PC-9 (cell line): ENCODE measurements at regions not wholly inside any gene's neighbourhood (a gene's known extent, or its start where the extent isn't known, plus 50 kb on each side); places are given as distances from the start of the nearest gene placed in this dataset.
"Not testable (repeated sequence)": the region's sequence is repeated elsewhere in the genome, so short reads cannot be mapped to it uniquely, and the experiment has no call there.

Experiments used
- BruUV-seq: library from RNA; stranded (reverse); fragments of 400-500 nt; replicated peaks from 2 replicates; lab custom pipeline; 2021; lab: Mats Ljungman, UMichigan
- CTCF ChIA-PET: fragments of 300-600 bp; sonication (Branson Sonifier 250); formaldehyde crosslinking; loops from one replicate; lab custom pipeline; 2022; ENCODE audit warnings: antibody characterized with exemption; lab: Charles Lee
- POLR2A ChIA-PET: fragments of 300-600 bp; sonication (Branson Sonifier 250); formaldehyde crosslinking; loops from one replicate; lab custom pipeline; 2022; ENCODE audit warnings: antibody characterized with exemption; ENCODE audit not compliant: unreplicated experiment; lab: Charles Lee
- DNase-seq, 2 experiments: peaks; one replicate each; pipeline versions ENCODE4 v3.0.0 to v3.0.0-alpha.2; 2015 to 2022; ENCODE audit warnings: mixed read lengths in 1 of 2
- H2AFZ ChIP-seq: fragments of 200-600 bp; sonication (generic); 2 replicates; pipeline ENCODE4 v1.8.1; 2017; ENCODE audit warnings: antibody characterized with exemption
- H3F3A ChIP-seq: fragments of 200-600 bp; sonication (generic); 2 replicates; pipeline ENCODE4 v1.8.1; 2017; ENCODE audit warnings: antibody characterized with exemption, mild to moderate bottlenecking, low read depth; ENCODE audit not compliant: insufficient read depth
- H3K27ac ChIP-seq: fragments of 200-600 bp; sonication (generic); 2 replicates; pipeline ENCODE4 v1.6.1; 2016; ENCODE audit warnings: mixed run types
- H3K27me3 ChIP-seq: fragments of 200-600 bp; sonication (generic); 2 replicates; pipeline ENCODE4 v1.6.1; 2016; ENCODE audit warnings: low read depth, mixed run types; ENCODE audit not compliant: insufficient read depth
- H3K36me3 ChIP-seq: fragments of 200-600 bp; sonication (generic); 2 replicates; pipeline ENCODE4 v1.6.1; 2016; ENCODE audit warnings: low read depth, mixed run types
- H3K4me1 ChIP-seq: fragments of 200-600 bp; sonication (generic); replicated peaks from 2 replicates; pipeline ENCODE4 v1.6.1; 2016; ENCODE audit warnings: mixed run types; ENCODE audit not compliant: insufficient read depth
- H3K4me2 ChIP-seq: fragments of 200-600 bp; sonication (generic); 2 replicates; pipeline ENCODE4 v1.6.1; 2017; ENCODE audit warnings: mixed run types
- H3K4me3 ChIP-seq: fragments of 200-600 bp; sonication (generic); 2 replicates; pipeline ENCODE4 v1.6.1; 2016; ENCODE audit warnings: mixed run types
- H3K79me2 ChIP-seq: fragments of 200-600 bp; sonication (generic); 2 replicates; pipeline ENCODE4 v1.6.1; 2017; ENCODE audit warnings: low read depth, mixed run types
- H3K9me2 ChIP-seq: fragments of 200-600 bp; sonication (generic); 2 replicates; pipeline ENCODE4 v1.8.1; 2017; ENCODE audit warnings: mild to moderate bottlenecking; ENCODE audit not compliant: insufficient read depth
- H3K9me3 ChIP-seq: fragments of 200-600 bp; sonication (generic); 2 replicates; pipeline ENCODE4 v1.8.1; 2016; ENCODE audit warnings: low read depth; ENCODE audit not compliant: insufficient read depth
- H4K20me1 ChIP-seq: fragments of 200-600 bp; sonication (generic); 2 replicates; pipeline ENCODE4 v1.8.1; 2017; ENCODE audit not compliant: insufficient read depth
- EZH2 ChIP-seq: fragments of 200-600 bp; sonication (generic); IDR thresholded peaks from 2 replicates; pipeline ENCODE4 v1.8.0; 2017; ENCODE audit warnings: antibody characterized with exemption, low read depth
- intact Hi-C: fragments of 100-400 bp; cut with micrococcal nuclease; formaldehyde crosslinking; loops from one replicate; pipeline ENCODE4 v1.10.0; 2022; ENCODE audit not compliant: unreplicated experiment
- TF ChIP-seq, protein P1 (sequence below): fragments of 200-600 bp; sonication (generic); conservative IDR thresholded peaks from 2 replicates; pipeline ENCODE4 v1.6.1; 2017; ENCODE audit warnings: mixed run types, antibody characterized with exemption, mild to moderate bottlenecking, moderate library complexity

DNA sequence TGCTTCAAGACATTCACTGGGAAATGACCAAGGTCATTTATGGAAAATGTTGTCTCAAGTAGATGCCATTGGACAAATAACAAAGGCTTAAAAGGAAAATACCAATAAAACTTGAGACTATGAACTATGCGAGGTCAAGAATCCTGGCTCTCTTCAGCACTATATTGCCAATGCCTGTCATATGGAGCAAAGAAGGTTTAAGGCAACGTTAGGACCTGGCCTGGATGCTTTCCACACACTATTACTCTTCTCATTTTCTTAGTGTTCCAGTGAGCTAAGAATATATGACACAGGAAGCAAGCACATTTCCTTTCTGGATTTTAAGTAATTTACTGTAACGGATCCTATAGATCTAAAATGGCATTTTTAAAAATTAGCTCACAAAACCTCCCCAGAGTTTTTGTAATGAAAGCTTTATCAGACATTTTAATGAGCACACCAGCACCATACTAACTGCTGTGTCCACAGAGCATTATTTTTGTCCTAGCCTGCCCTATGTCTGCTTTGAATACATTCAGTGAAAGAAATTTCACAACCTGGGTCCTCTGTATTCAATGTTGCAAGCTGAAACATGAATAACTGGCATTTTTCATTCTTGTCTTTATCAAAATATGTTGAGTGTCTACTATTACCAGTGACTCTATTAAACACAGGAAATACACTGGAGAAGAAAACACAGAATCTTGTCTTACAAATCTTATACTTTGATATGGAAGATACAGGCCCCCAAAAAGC is 315.6 kb downstream of the CETN3 start:
- ChIA-PET CTCF (no interaction called here), POLR2A (no interaction called here)
- peaks cover 3% of the 10 kb centered on the region; the same call in 1 of the 2 replicates for H3F3A ChIP-seq
- no peak overlapping the region for H2AFZ ChIP-seq
- H3K27ac ChIP-seq = no peak overlapping the region
- no TSS peak for BruUV-seq
- H3K4me1 ChIP-seq = peaks cover 9% of the 10 kb centered on the region; the same call in 1 of the 2 replicates
- no peak overlapping the region for H3K4me3 ChIP-seq
- DNase-seq = no peak
- H3K9me3 ChIP-seq = no peaks in the 10 kb centered on the region
- no peaks in the 10 kb centered on the region for H4K20me1 ChIP-seq
- TF ChIP-seq, protein P1, sequence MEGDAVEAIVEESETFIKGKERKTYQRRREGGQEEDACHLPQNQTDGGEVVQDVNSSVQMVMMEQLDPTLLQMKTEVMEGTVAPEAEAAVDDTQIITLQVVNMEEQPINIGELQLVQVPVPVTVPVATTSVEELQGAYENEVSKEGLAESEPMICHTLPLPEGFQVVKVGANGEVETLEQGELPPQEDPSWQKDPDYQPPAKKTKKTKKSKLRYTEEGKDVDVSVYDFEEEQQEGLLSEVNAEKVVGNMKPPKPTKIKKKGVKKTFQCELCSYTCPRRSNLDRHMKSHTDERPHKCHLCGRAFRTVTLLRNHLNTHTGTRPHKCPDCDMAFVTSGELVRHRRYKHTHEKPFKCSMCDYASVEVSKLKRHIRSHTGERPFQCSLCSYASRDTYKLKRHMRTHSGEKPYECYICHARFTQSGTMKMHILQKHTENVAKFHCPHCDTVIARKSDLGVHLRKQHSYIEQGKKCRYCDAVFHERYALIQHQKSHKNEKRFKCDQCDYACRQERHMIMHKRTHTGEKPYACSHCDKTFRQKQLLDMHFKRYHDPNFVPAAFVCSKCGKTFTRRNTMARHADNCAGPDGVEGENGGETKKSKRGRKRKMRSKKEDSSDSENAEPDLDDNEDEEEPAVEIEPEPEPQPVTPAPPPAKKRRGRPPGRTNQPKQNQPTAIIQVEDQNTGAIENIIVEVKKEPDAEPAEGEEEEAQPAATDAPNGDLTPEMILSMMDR = no peak
- TF ChIP-seq EZH2 = no peak
- intact Hi-C loops = no loop called here
- no peaks in the 10 kb centered on the region for H3K36me3 ChIP-seq
- H3K9me2 ChIP-seq = no peaks in the 10 kb centered on the region
- H3K27me3 ChIP-seq = no peaks in the 10 kb centered on the region
- H3K79me2 ChIP-seq = no peaks in the 10 kb centered on the region
- H3K4me2 ChIP-seq = no peak overlapping the region

DNA sequence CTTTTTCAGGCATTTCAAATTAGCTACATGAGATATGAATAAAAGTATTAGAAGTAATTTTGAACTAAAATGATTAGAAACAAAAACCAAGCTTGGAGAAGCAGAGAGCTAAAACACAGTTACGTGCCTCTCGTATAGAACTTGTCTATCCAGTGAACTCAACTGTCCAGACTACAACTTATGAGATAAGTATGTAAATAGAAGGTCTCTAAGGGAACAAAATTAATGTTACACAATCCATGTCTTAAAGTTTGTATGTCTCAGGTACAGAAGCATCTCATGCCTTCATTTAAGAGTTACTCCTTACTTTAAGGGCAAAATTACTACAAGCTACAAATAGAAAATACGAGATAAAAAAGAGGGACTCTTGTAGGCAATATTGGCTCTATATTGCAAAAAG is 316.8 kb downstream of the CETN3 start:
- peaks cover 9% of the 10 kb centered on the region; the same call in 1 of the 2 replicates for H3K4me1 ChIP-seq
- no peaks in the 10 kb centered on the region for H3K9me2 ChIP-seq
- no peaks in the 10 kb centered on the region for H3K36me3 ChIP-seq
- ChIA-PET POLR2A (no interaction called here), CTCF (no interaction called here)
- H3K27me3 ChIP-seq = no peaks in the 10 kb centered on the region
- no peak overlapping the region for H2AFZ ChIP-seq
- intact Hi-C loops = no loop called here
- no peaks in the 10 kb centered on the region for H3K9me3 ChIP-seq
- no peak for DNase-seq
- H3F3A ChIP-seq = peaks cover 3% of the 10 kb centered on the region; the same call in 1 of the 2 replicates
- H4K20me1 ChIP-seq = no peaks in the 10 kb centered on the region
- BruUV-seq = no TSS peak
- H3K4me2 ChIP-seq = no peak overlapping the region
- no peaks in the 10 kb centered on the region for H3K79me2 ChIP-seq
- TF ChIP-seq EZH2 = no peak
- no peak overlapping the region for H3K27ac ChIP-seq
- H3K4me3 ChIP-seq = no peak overlapping the region

DNA sequence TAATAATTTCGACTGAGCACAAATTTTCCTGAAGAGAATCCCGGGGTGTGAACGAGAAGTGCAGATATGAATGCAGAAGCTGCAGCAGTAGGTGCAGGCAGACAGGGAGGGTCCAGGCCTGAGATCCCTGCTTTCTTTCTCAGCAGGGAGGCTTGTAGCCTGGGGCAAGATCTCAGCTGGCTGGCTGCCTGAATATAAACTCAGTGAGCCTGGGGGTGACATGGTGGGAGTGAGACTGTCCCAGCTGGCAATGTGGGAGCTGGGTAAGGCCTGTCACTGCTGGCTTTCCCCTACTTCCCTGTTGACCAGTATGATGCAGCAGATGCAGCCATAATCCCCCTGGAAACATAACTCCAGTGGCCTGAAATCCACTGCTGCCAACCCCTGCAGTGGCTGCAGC is 325.2 kb downstream of the CETN3 start:
- no peak overlapping the region for H3K27ac ChIP-seq
- H4K20me1 ChIP-seq = no peaks in the 10 kb centered on the region
- H3K4me3 ChIP-seq = no peak overlapping the region
- H3K9me3 ChIP-seq = no peaks in the 10 kb centered on the region
- H3K36me3 ChIP-seq = no peaks in the 10 kb centered on the region
- H2AFZ ChIP-seq = no peak overlapping the region
- POLR2A ChIA-PET = no interaction called here
- TF ChIP-seq, protein P1 = no peak
- TF ChIP-seq EZH2 = no peak
- BruUV-seq = no TSS peak
- no peak overlapping the region for H3K4me2 ChIP-seq
- intact Hi-C loops = no loop called here
- CTCF ChIA-PET = no interaction called here
- no peaks in the 10 kb centered on the region for H3K27me3 ChIP-seq
- no peak for DNase-seq
- H3K79me2 ChIP-seq = no peaks in the 10 kb centered on the region
- H3F3A ChIP-seq = no peaks in the 10 kb centered on the region
- H3K9me2 ChIP-seq = no peaks in the 10 kb centered on the region
- no peaks in the 10 kb centered on the region for H3K4me1 ChIP-seq

DNA sequence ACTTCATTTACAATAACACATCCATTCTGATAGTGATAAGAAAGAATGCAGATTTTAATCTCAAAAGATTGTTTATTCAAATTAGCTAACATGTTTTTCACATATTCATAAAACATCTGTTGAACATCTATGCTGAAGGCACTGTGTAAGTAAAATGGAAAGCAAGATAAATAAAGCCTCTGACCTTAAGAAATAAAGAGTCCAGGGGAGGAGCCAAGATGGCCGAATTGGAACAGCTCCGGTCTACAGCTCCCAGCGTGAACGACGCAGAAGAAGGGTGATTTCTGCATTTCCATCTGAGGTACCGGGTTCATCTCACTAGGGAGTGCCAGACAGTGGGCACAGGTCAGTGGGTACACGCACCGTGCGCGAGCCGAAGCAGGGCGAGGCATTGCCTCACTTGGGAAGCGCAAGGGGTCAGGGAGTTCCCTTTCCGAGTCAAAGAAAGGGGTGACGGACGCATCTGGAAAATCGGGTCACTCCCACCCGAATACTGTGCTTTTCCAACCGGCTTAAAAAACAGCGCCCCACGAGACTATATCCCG is 336.5 kb downstream of the CETN3 start:
- intact Hi-C loops, CTCF ChIA-PET, H4K20me1 ChIP-seq, H3K4me3 ChIP-seq, H3K36me3 ChIP-seq, H3K4me1 ChIP-seq, H3F3A ChIP-seq, H3K9me2 ChIP-seq, H3K9me3 ChIP-seq, POLR2A ChIA-PET, H3K79me2 ChIP-seq, H3K4me2 ChIP-seq, BruUV-seq, H2AFZ ChIP-seq, H3K27me3 ChIP-seq, H3K27ac ChIP-seq, DNase-seq: not testable (repeated sequence)
